B cell (primary cell): ENCODE measurements at regions not wholly inside any gene's neighbourhood (a gene's known extent, or its start where the extent isn't known, plus 50 kb on each side); places are given as distances from the start of the nearest gene placed in this dataset.

Experiments
- ATAC-seq: fragments of 200-7000 bp; cut with Tn5 transposase; one replicate; pipeline ENCODE4 v1.10.0; 2021; ENCODE audit warnings: low read depth, mild to moderate bottlenecking, moderate number of reproducible peaks, moderate library complexity
- CTCF ChIA-PET: fragments of 350-600 bp; sonication (Branson Sonifier 250); formaldehyde crosslinking; loops from one replicate; lab custom pipeline; 2021; ENCODE audit warnings: antibody characterized with exemption, inconsistent platforms; lab: Charles Lee
- POLR2A ChIA-PET: fragments of 350-600 bp; sonication (Branson Sonifier 250); formaldehyde crosslinking; loops from one replicate; lab custom pipeline; 2021; ENCODE audit warnings: antibody characterized with exemption; lab: Charles Lee
- DNase-seq: peaks from one replicate; pipeline ENCODE4 v3.0.0; 2013
- H2AFZ ChIP-seq: 2 replicates; pipeline ENCODE4 v1.6.1; 2012; ENCODE audit warnings: mild to moderate bottlenecking, low read depth, low read length; ENCODE audit not compliant: insufficient read depth, poor library complexity, severe bottlenecking
- H3K27ac ChIP-seq, 2 donors: 1 replicate in 1 of 2; 2 replicates in 1 of 2; pipeline ENCODE4 v1.5.1; 2012 to 2013; ENCODE audit warnings: low read length in 2 of 2, mild to moderate bottlenecking in 2 of 2, moderate library complexity in 1 of 2
- H3K27me3 ChIP-seq, 4 experiments: fragments of 200-600 bp in 1 of 4; sonication (generic) in 1 of 4; replicated peaks in 1 of 4; 1 replicate in 2 of 4; 2 replicates in 2 of 4; pipeline versions ENCODE4 v1.6.1 to v1.7.0; 2013 to 2016; ENCODE audit warnings: low read length in 3 of 4, mild to moderate bottlenecking in 2 of 4, mixed read lengths in 1 of 4, moderate library complexity in 1 of 4; ENCODE audit not compliant: insufficient read depth in 4 of 4, control insufficient read depth in 3 of 4; ENCODE audit errors: control extremely low read depth in 1 of 4
- H3K36me3 ChIP-seq, 2 experiments: replicated peaks in 1 of 2; 1 replicate in 1 of 2; 2 replicates in 1 of 2; pipeline versions ENCODE4 v1.6.1 to v1.7.1; 2013; ENCODE audit warnings: low read length in 1 of 2; ENCODE audit not compliant: insufficient read depth in 2 of 2, control insufficient read depth in 1 of 2; ENCODE audit errors: control extremely low read depth in 1 of 2, extremely low read depth in 1 of 2
- H3K4me1 ChIP-seq, 2 donors: fragments of 200-600 bp in 1 of 2; sonication (generic) in 1 of 2; 1 replicate in 1 of 2; 2 replicates in 1 of 2; pipeline versions ENCODE4 v1.5.1 to v1.6.1; 2013 to 2017; ENCODE audit warnings: low read length in 2 of 2; ENCODE audit not compliant: control insufficient read depth in 2 of 2, insufficient read depth in 2 of 2
- H3K4me2 ChIP-seq: replicated peaks from 2 replicates; pipeline ENCODE3; 2012; ENCODE audit warnings: mild to moderate bottlenecking, low read depth, low read length; ENCODE audit not compliant: poor library complexity, severe bottlenecking
- H3K4me3 ChIP-seq, 5 experiments: fragments of 200-600 bp in 1 of 5; sonication (generic) in 1 of 5; 1 replicate in 3 of 5; 2 replicates in 2 of 5; pipeline versions ENCODE4 v1.5.1 to v1.7.0; 2011 to 2016; ENCODE audit warnings: low read length in 4 of 5, mild to moderate bottlenecking in 4 of 5, low read depth in 2 of 5, control low read depth in 1 of 5, moderate library complexity in 1 of 5; ENCODE audit not compliant: insufficient read depth in 1 of 5; ENCODE audit errors: control extremely low read depth in 1 of 5, extremely low read depth in 1 of 5
- H3K79me2 ChIP-seq: fragments of 200-600 bp; sonication (generic); one replicate; pipeline ENCODE4 v1.6.0; 2016; ENCODE audit warnings: low read length; ENCODE audit not compliant: control insufficient read depth, insufficient read depth
- H3K9ac ChIP-seq: fragments of 200-600 bp; sonication (generic); 2 replicates; pipeline ENCODE4 v1.6.1; 2017; ENCODE audit warnings: mild to moderate bottlenecking, low read length, moderate library complexity
- H3K9me3 ChIP-seq, 3 donors: one replicate each; pipeline versions ENCODE4 v1.6.1 to v1.7.1; 2013; ENCODE audit warnings: low read length in 2 of 3; ENCODE audit not compliant: control insufficient read depth in 2 of 3, insufficient read depth in 1 of 3; ENCODE audit errors: control extremely low read depth in 1 of 3
- H4K20me1 ChIP-seq: 2 replicates; pipeline ENCODE4 v1.6.0; 2012; ENCODE audit warnings: mild to moderate bottlenecking, low read length; ENCODE audit not compliant: insufficient read depth, control insufficient read depth, poor library complexity, severe bottlenecking
- H3K27ac Mint-ChIP-seq: one replicate; pipeline ENCODE4 v1.8.0; 2021; ENCODE audit warnings: mixed read lengths
- H3K27me3 Mint-ChIP-seq: one replicate; pipeline ENCODE4 v1.8.0; 2021; ENCODE audit warnings: mixed read lengths
- H3K4me1 Mint-ChIP-seq: one replicate; pipeline ENCODE4 v1.8.0; 2021; ENCODE audit warnings: mixed read lengths
- H3K4me3 Mint-ChIP-seq: one replicate; pipeline ENCODE4 v1.8.0; 2021; ENCODE audit warnings: mixed read lengths
- H3K9me3 Mint-ChIP-seq: one replicate; pipeline ENCODE4 v1.8.0; 2022; ENCODE audit warnings: mixed read lengths; ENCODE audit not compliant: insufficient read depth
- CTCF ChIP-seq: fragments of 200-600 bp; IDR thresholded peaks from one replicate; pipeline ENCODE4 v1.8.0; 2022; ENCODE audit warnings: antibody characterized with exemption, mild to moderate bottlenecking
- EZH2 ChIP-seq: IDR thresholded peaks from 2 replicates; pipeline ENCODE4 v1.6.1; 2012; ENCODE audit warnings: borderline replicate concordance, low read depth, mild to moderate bottlenecking, moderate library complexity, low read length; ENCODE audit not compliant: insufficient read depth, poor library complexity, severe bottlenecking
- WGBS: methylation state at CpG from one replicate; pipeline ENCODE4 v1.1.5; 2013; ENCODE audit warnings: missing lambda C conversion rate; ENCODE audit not compliant: insufficient coverage; 5-methylcytosine and 5-hydroxymethylcytosine counted together
- intact Hi-C: fragments of 100-400 bp; cut with micrococcal nuclease; formaldehyde crosslinking; loops from one replicate; pipeline ENCODE4 v1.10.0; 2022

DNA sequence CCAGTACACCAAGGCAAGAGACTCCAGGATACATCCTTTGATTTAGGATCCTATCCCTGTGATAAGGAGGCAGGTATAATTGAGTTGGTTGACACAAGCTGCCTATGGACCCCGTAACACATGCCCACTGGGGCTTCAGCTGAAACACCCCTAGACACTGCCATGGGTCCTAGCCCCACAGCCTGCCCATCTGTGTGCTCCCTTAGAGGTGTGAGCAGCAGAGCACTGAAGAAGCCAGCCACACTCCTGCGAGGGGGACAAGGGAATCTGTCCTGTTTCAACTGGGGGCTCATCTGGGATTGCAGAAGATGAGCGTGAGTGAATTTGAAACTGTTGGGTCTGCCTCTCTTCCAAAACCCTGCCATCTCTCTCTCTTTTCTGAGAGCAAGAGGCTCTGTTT lies 385.9 kb upstream of the SLITRK6 start:
- Histone ChIP-seq H3K9me3 (peaks cover 0 to 36% (median 0%) of the 10 kb centered on the region in 3 donors), H4K20me1 (no peaks in the 10 kb centered on the region), H2AFZ (no peak overlapping the region), H3K9ac (no peak overlapping the region), H3K36me3 (no peaks in the 10 kb centered on the region), H3K27me3 (no peaks in the 10 kb centered on the region), H3K27ac (no peak overlapping the region), H3K4me3 (no peak overlapping the region), H3K79me2 (no peaks in the 10 kb centered on the region), H3K4me2 (no peak overlapping the region), H3K4me1 (no peaks in the 10 kb centered on the region)
- ChIA-PET CTCF (no interaction called here), POLR2A (no interaction called here)
- Mint-ChIP-seq H3K27ac (no peak overlapping the region), H3K4me3 (no peak overlapping the region), H3K4me1 (no peaks in the 10 kb centered on the region), H3K27me3 (no peaks in the 10 kb centered on the region), H3K9me3 (no peaks in the 10 kb centered on the region)
- WGBS: 92% methylated on average over 2 of the region's 3 CpGs
- intact Hi-C loops: no loop called here
- ATAC-seq: no peak
- no peak for DNase-seq
- no peak for TF ChIP-seq EZH2
- no peak for TF ChIP-seq CTCF

GRCh38 chr13:86174622-86175021 lies 375.4 kb upstream of the SLITRK6 start:
- ATAC-seq: no peak
- Mint-ChIP-seq H3K27me3 (no peaks in the 10 kb centered on the region), H3K4me1 (no peaks in the 10 kb centered on the region), H3K27ac (no peak overlapping the region), H3K4me3 (no peak overlapping the region), H3K9me3 (peaks cover 6% of the 10 kb centered on the region)
- Histone ChIP-seq H3K36me3 (no peaks in the 10 kb centered on the region), H3K4me3 (no peak overlapping the region), H3K79me2 (no peaks in the 10 kb centered on the region), H2AFZ (no peak overlapping the region), H3K27me3 (no peaks in the 10 kb centered on the region), H3K4me1 (no peaks in the 10 kb centered on the region), H3K4me2 (no peak overlapping the region), H3K27ac (no peak overlapping the region), H4K20me1 (no peaks in the 10 kb centered on the region), H3K9me3 (no peaks in the 10 kb centered on the region), H3K9ac (no peak overlapping the region)
- intact Hi-C loops: no loop called here
- DNase-seq: no peak
- TF ChIP-seq EZH2 (no peak), CTCF (no peak)
- ChIA-PET CTCF (no interaction called here), POLR2A (no interaction called here)
- WGBS: no CpG with 5 or more reads among the region's 2 CpGs
